ENCODE measurements at regions not wholly inside any gene's neighbourhood (a gene's known extent, or its start where the extent isn't known, plus 50 kb on each side); places are given as distances from the start of the nearest gene placed in this dataset.

GRCh38 chr6:141724731-141725130 is 408.0 kb upstream of the GJE1 start:
- TF ChIP-seq CTCF (conservative IDR thresholded peaks at IDR 0.05), result no peak
- no CpG with 5 or more reads among the region's 1 CpG for WGBS, 2 experiments (ENCODE audit: insufficient coverage in 1 of 2, insufficient read length in 1 of 2)
- H3K36me3 Mint-ChIP-seq (ENCODE audit: low read depth), result no peaks in the 10 kb centered on the region
- Histone ChIP-seq H3K9me3 (ENCODE audit: control insufficient read depth, low read length) (no peaks in the 10 kb centered on the region), H3K9ac (ENCODE audit: extremely low read depth, low read length, poor library complexity, severe bottlenecking) (no peak overlapping the region), H3K4me1 (ENCODE audit: control insufficient read depth, insufficient read depth, low read length) (no peaks in the 10 kb centered on the region), H3K4me3 (ENCODE audit: low read length) (no peak overlapping the region), H3K36me3 (ENCODE audit: control insufficient read depth, insufficient read depth, low read length) (no peaks in the 10 kb centered on the region), H3K27me3 (ENCODE audit: control insufficient read depth, insufficient read depth, low read length, poor library complexity, severe bottlenecking) (no peaks in the 10 kb centered on the region), H3K27ac (ENCODE audit: low read depth, low read length) (no peak overlapping the region)
- H3K27me3 Mint-ChIP-seq (ENCODE audit: insufficient read depth), result no peaks in the 10 kb centered on the region
- H3K4me1 Mint-ChIP-seq, result peaks cover 11% of the 10 kb centered on the region
- H3K9me3 Mint-ChIP-seq, result no peaks in the 10 kb centered on the region
- H3K27ac Mint-ChIP-seq, result no peak overlapping the region
- no peak overlapping the region for H3K4me3 Mint-ChIP-seq
- DNase-seq, result no peak

- Mint-ChIP-seq H3K4me1 (no peaks in the 10 kb centered on the region), H3K27ac (no peak overlapping the region), H3K27me3 (ENCODE audit: insufficient read depth) (no peaks in the 10 kb centered on the region), H3K36me3 (ENCODE audit: low read depth) (no peaks in the 10 kb centered on the region), H3K9me3 (no peaks in the 10 kb centered on the region), H3K4me3 (no peak overlapping the region)
- WGBS, 2 experiments (ENCODE audit: insufficient coverage in 1 of 2, insufficient read length in 1 of 2), result 89 to 94% methylated on average over 4 to 5 of the region's 5 CpGs
- no peaks in the 10 kb centered on the region for H3K36me3 ChIP-seq (ENCODE audit: control insufficient read depth, insufficient read depth, low read length)
- no peak overlapping the region for H3K9ac ChIP-seq (ENCODE audit: extremely low read depth, low read length, poor library complexity, severe bottlenecking)
- no peak for TF ChIP-seq CTCF (conservative IDR thresholded peaks at IDR 0.05)
- no peak overlapping the region for H3K27ac ChIP-seq (ENCODE audit: low read depth, low read length)
- no peak overlapping the region for H3K4me3 ChIP-seq (ENCODE audit: low read length)
- H3K4me1 ChIP-seq (ENCODE audit: control insufficient read depth, insufficient read depth, low read length), result no peaks in the 10 kb centered on the region
- no peak for DNase-seq
- no peaks in the 10 kb centered on the region for H3K27me3 ChIP-seq (ENCODE audit: control insufficient read depth, insufficient read depth, low read length, poor library complexity, severe bottlenecking)
- no peaks in the 10 kb centered on the region for H3K9me3 ChIP-seq (ENCODE audit: control insufficient read depth, low read length)
Observed at GRCh38 chr6:141719476-141719875, 413.2 kb upstream of the GJE1 start.

GRCh38 chr6:141705431-141705830 is 427.3 kb upstream of the GJE1 start:
- Histone ChIP-seq H3K9me3 (ENCODE audit: control insufficient read depth, low read length) (no peaks in the 10 kb centered on the region), H3K36me3 (ENCODE audit: control insufficient read depth, insufficient read depth, low read length) (no peaks in the 10 kb centered on the region), H3K4me3 (ENCODE audit: low read length) (no peak overlapping the region), H3K9ac (ENCODE audit: extremely low read depth, low read length, poor library complexity, severe bottlenecking) (no peak overlapping the region), H3K4me1 (ENCODE audit: control insufficient read depth, insufficient read depth, low read length) (peaks cover 10% of the 10 kb centered on the region), H3K27ac (ENCODE audit: low read depth, low read length) (no peak overlapping the region), H3K27me3 (ENCODE audit: control insufficient read depth, insufficient read depth, low read length, poor library complexity, severe bottlenecking) (no peaks in the 10 kb centered on the region)
- no peak for DNase-seq
- no peak overlapping the region for H3K4me3 Mint-ChIP-seq
- no peaks in the 10 kb centered on the region for H3K9me3 Mint-ChIP-seq
- no peak for TF ChIP-seq CTCF (conservative IDR thresholded peaks at IDR 0.05)
- H3K27me3 Mint-ChIP-seq (ENCODE audit: insufficient read depth), result no peaks in the 10 kb centered on the region
- H3K4me1 Mint-ChIP-seq, result peaks cover 4% of the 10 kb centered on the region
- 99% methylated on average over 3 of the region's 3 CpGs; no CpG with 5 or more reads in 1 of the 2 experiments for WGBS, 2 experiments (ENCODE audit: insufficient coverage in 1 of 2, insufficient read length in 1 of 2)
- no peaks in the 10 kb centered on the region for H3K36me3 Mint-ChIP-seq (ENCODE audit: low read depth)
- no peak overlapping the region for H3K27ac Mint-ChIP-seq

Measured in endodermal cell (in vitro differentiated cells).